A673 (cell line): ENCODE measurements at regions not wholly inside any gene's neighbourhood (a gene's known extent, or its start where the extent isn't known, plus 50 kb on each side); places are given as distances from the start of the nearest gene placed in this dataset.

Experiments
- EZH2 ChIP-seq: fragments of 200-600 bp; sonication (generic); IDR thresholded peaks from 2 replicates; pipeline ENCODE4 v1.6.1; 2017; ENCODE audit warnings: borderline replicate concordance, low read depth, mild to moderate bottlenecking, mixed read lengths, antibody characterized with exemption, low read length; ENCODE audit not compliant: poor library complexity, severe bottlenecking
- TF ChIP-seq, protein P1 (sequence below): fragments of 300-800, 200-600 bp; sonication (generic); conservative IDR thresholded peaks from 2 replicates; pipeline ENCODE4 v1.5.1; 2017; ENCODE audit warnings: low read depth, mild to moderate bottlenecking, antibody characterized with exemption, low read length, moderate library complexity, mixed read lengths

DNA sequence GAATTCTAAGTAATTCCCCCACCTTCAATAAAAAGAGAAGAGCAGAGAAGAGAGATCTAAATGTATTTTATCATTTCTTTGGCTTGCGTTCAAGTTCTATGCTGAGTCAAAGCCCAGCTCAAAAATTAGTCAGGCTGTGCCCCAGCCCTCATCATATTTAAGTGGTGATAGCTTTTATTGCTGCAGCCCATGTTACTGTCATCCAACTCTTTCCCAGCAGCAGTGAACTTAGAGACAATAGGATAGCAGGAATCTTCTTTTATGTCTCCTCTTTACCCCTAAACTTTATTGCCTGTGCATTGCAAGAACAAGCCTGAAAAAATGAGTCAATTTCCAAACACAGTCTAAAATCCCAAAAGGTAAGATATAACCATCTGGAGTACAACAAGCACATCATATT is 1599.3 kb upstream of the PIK3C3 start:
- TF ChIP-seq, protein P1, sequence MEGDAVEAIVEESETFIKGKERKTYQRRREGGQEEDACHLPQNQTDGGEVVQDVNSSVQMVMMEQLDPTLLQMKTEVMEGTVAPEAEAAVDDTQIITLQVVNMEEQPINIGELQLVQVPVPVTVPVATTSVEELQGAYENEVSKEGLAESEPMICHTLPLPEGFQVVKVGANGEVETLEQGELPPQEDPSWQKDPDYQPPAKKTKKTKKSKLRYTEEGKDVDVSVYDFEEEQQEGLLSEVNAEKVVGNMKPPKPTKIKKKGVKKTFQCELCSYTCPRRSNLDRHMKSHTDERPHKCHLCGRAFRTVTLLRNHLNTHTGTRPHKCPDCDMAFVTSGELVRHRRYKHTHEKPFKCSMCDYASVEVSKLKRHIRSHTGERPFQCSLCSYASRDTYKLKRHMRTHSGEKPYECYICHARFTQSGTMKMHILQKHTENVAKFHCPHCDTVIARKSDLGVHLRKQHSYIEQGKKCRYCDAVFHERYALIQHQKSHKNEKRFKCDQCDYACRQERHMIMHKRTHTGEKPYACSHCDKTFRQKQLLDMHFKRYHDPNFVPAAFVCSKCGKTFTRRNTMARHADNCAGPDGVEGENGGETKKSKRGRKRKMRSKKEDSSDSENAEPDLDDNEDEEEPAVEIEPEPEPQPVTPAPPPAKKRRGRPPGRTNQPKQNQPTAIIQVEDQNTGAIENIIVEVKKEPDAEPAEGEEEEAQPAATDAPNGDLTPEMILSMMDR = no peak
- no peak for TF ChIP-seq EZH2
